ENCODE measurements at regions not wholly inside any gene's neighbourhood (a gene's known extent, or its start where the extent isn't known, plus 50 kb on each side); places are given as distances from the start of the nearest gene placed in this dataset.
"Not testable (repeated sequence)": the region's sequence is repeated elsewhere in the genome, so short reads cannot be mapped to it uniquely, and the experiment has no call there.

GRCh38 chr21:8757399-8758093 lies 1763.8 kb upstream of the TPTE start:
- not testable (repeated sequence) for H3T11ph ChIP-seq (ENCODE audit: low read length); H3K4me2 ChIP-seq (ENCODE audit: insufficient read depth, insufficient read length, low read length); H3K27ac ChIP-seq (ENCODE audit: insufficient read length, low read depth, low read length); DNase-seq; H2BK5ac ChIP-seq (ENCODE audit: insufficient read length, low read length); H4K8ac ChIP-seq (replicated peaks; ENCODE audit: insufficient read length, low read depth, low read length); H2BK15ac ChIP-seq (ENCODE audit: low read depth, low read length); H3K4me1 Mint-ChIP-seq; H2AK5ac ChIP-seq (ENCODE audit: insufficient read length, low read length); H3K23me2 ChIP-seq (ENCODE audit: insufficient read length, low read depth, low read length, poor library complexity, severe bottlenecking); H3K14ac ChIP-seq (ENCODE audit: insufficient read depth, low read length); H3K79me1 ChIP-seq (ENCODE audit: insufficient read depth, low read depth, low read length, poor library complexity, severe bottlenecking); H3K56ac ChIP-seq (ENCODE audit: insufficient read length, low read depth, low read length); H3K27me3 Mint-ChIP-seq (ENCODE audit: low read depth); H2BK120ac ChIP-seq (ENCODE audit: low read depth, low read length, poor library complexity, severe bottlenecking); H3K4me3 Mint-ChIP-seq; H2AFZ ChIP-seq (ENCODE audit: low read length); H2BK20ac ChIP-seq (ENCODE audit: low read depth, low read length, poor library complexity, severe bottlenecking); H4K20me1 ChIP-seq (ENCODE audit: control insufficient read depth, insufficient read depth, insufficient read length); H3K9ac ChIP-seq (ENCODE audit: extremely low read depth, insufficient read length, low read length); H3K4ac ChIP-seq (ENCODE audit: low read depth, low read length); H3K23ac ChIP-seq (ENCODE audit: insufficient read length, low read depth, low read length); H3K4me1 ChIP-seq (ENCODE audit: insufficient read depth, low read length); H3K18ac ChIP-seq (ENCODE audit: insufficient read length, low read depth, low read length); H3K27me3 ChIP-seq (ENCODE audit: insufficient read depth, low read length); H4K5ac ChIP-seq (ENCODE audit: insufficient read length, low read depth, low read length); H2BK12ac ChIP-seq (ENCODE audit: insufficient read length, low read depth, low read length); H4K91ac ChIP-seq (ENCODE audit: insufficient read length, low read depth, low read length); H3K27ac Mint-ChIP-seq; H3K79me2 ChIP-seq (ENCODE audit: insufficient read depth, low read length)
- peaks cover 20 to 33% (median 28%) of the 10 kb centered on the region in 3 experiments for H3K36me3 Mint-ChIP-seq (ENCODE audit: insufficient read depth in 1 of 3, low read depth in 3 of 3)
- H3K9me3 ChIP-seq (ENCODE audit: control insufficient read depth, low read depth, low read length): peaks cover 53% of the 10 kb centered on the region
- WGBS (ENCODE audit: extremely low coverage, insufficient read length, low lambda C conversion rate): no CpG with 5 or more reads among the region's 14 CpGs
- peaks cover 56 to 58% of the 10 kb centered on the region in 2 experiments for H3K9me3 Mint-ChIP-seq

GRCh38 chr21:8758921-8759367 lies 1762.4 kb upstream of the TPTE start:
- not testable (repeated sequence) for H3K27ac Mint-ChIP-seq; H2BK5ac ChIP-seq (ENCODE audit: insufficient read length, low read length); H3K79me1 ChIP-seq (ENCODE audit: insufficient read depth, low read depth, low read length, poor library complexity, severe bottlenecking); H2AK5ac ChIP-seq (ENCODE audit: insufficient read length, low read length); H3K9ac ChIP-seq (ENCODE audit: extremely low read depth, insufficient read length, low read length); H3K27me3 Mint-ChIP-seq (ENCODE audit: low read depth); H4K91ac ChIP-seq (ENCODE audit: insufficient read length, low read depth, low read length); H3K4me1 ChIP-seq (ENCODE audit: insufficient read depth, low read length); H3K4ac ChIP-seq (ENCODE audit: low read depth, low read length); H3K27ac ChIP-seq (ENCODE audit: insufficient read length, low read depth, low read length); H2BK120ac ChIP-seq (ENCODE audit: low read depth, low read length, poor library complexity, severe bottlenecking); H2BK12ac ChIP-seq (ENCODE audit: insufficient read length, low read depth, low read length); H3K23ac ChIP-seq (ENCODE audit: insufficient read length, low read depth, low read length); H2AFZ ChIP-seq (ENCODE audit: low read length); H3K23me2 ChIP-seq (ENCODE audit: insufficient read length, low read depth, low read length, poor library complexity, severe bottlenecking); H4K8ac ChIP-seq (replicated peaks; ENCODE audit: insufficient read length, low read depth, low read length); H3K14ac ChIP-seq (ENCODE audit: insufficient read depth, low read length); H4K20me1 ChIP-seq (ENCODE audit: control insufficient read depth, insufficient read depth, insufficient read length); H3K27me3 ChIP-seq (ENCODE audit: insufficient read depth, low read length); H3K79me2 ChIP-seq (ENCODE audit: insufficient read depth, low read length); H3T11ph ChIP-seq (ENCODE audit: low read length); H3K4me3 Mint-ChIP-seq; H4K5ac ChIP-seq (ENCODE audit: insufficient read length, low read depth, low read length); H3K56ac ChIP-seq (ENCODE audit: insufficient read length, low read depth, low read length); H3K18ac ChIP-seq (ENCODE audit: insufficient read length, low read depth, low read length); H2BK15ac ChIP-seq (ENCODE audit: low read depth, low read length); H2BK20ac ChIP-seq (ENCODE audit: low read depth, low read length, poor library complexity, severe bottlenecking); H3K4me1 Mint-ChIP-seq; H3K4me2 ChIP-seq (ENCODE audit: insufficient read depth, insufficient read length, low read length)
- no CpG with 5 or more reads among the region's 25 CpGs for WGBS (ENCODE audit: extremely low coverage, insufficient read length, low lambda C conversion rate)
- H3K9me3 ChIP-seq (ENCODE audit: control insufficient read depth, low read depth, low read length): peaks cover 66% of the 10 kb centered on the region
- Mint-ChIP-seq H3K9me3 (peaks cover 70% of the 10 kb centered on the region in 2 experiments), H3K36me3 (ENCODE audit: insufficient read depth in 1 of 3, low read depth in 3 of 3) (peaks cover 23 to 37% (median 31%) of the 10 kb centered on the region in 3 experiments)
- DNase-seq: peak; percentile 27
